ENCODE measurements at regions not wholly inside any gene's neighbourhood (a gene's known extent, or its start where the extent isn't known, plus 50 kb on each side); places are given as distances from the start of the nearest gene placed in this dataset.
A peak's percentile ranks its signal among the peaks of the same experiment; 100 is the strongest.

DNA sequence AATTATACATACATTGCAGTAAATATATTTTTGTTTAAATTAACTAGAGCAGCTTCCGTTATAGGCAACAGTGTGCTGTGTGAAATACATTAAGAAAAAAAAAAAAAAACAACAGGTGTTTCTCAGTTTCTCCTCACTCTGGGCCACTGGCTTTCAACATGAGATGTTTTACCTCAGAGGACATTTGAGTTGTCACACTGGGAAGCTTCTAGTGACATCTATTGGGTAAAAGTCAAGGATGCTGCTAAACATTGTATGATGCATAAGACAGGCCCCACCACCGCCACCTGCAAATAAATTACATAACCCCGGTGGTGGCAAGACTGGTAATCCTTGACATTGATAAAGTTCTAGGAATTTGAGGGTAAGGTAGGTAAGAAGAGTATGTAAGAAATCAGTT is 1512.2 kb downstream of the C4orf33 start:
- no peaks in the 10 kb centered on the region for H3K79me2 ChIP-seq (ENCODE audit: control insufficient read depth, insufficient read depth, low read length, unreplicated experiment)
- H3K36me3 ChIP-seq (ENCODE audit: insufficient read depth, low read length) = no peaks in the 10 kb centered on the region
- H3K4me3 ChIP-seq (ENCODE audit: low read depth, low read length) = no peak overlapping the region
- no peak overlapping the region for H2AFZ ChIP-seq (ENCODE audit: low read length, unreplicated experiment)
- no peaks in the 10 kb centered on the region for H3K27me3 ChIP-seq (ENCODE audit: insufficient read depth, low read length)
- no peaks in the 10 kb centered on the region for H3K4me1 ChIP-seq (ENCODE audit: control insufficient read depth, insufficient read depth, low read length, unreplicated experiment)
- H3K27ac ChIP-seq (ENCODE audit: low read depth, low read length) = no peak overlapping the region

DNA sequence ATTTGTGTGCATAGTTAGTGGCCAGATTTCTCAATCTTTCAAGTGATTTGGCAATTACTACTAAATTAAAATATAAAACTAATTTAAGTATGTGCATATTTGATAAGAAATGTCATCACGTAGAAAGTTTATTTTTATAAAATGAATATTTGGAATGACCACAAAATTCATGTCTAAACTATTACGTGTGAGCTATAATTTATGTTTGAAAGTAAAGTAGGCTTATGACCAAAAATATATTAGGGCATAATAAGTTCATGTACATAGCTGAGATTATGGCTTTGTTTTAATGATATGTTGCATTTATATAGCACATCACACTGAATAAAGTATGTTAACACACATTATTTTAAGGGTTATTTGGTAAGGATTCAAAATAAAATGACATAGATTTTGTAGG is 1532.6 kb downstream of the C4orf33 start:
- H3K36me3 ChIP-seq (ENCODE audit: insufficient read depth, low read length) = no peaks in the 10 kb centered on the region
- no peaks in the 10 kb centered on the region for H3K27me3 ChIP-seq (ENCODE audit: insufficient read depth, low read length)
- H3K4me3 ChIP-seq (ENCODE audit: low read depth, low read length) = no peak overlapping the region
- H3K27ac ChIP-seq (ENCODE audit: low read depth, low read length) = no peak overlapping the region
- no peaks in the 10 kb centered on the region for H3K4me1 ChIP-seq (ENCODE audit: control insufficient read depth, insufficient read depth, low read length, unreplicated experiment)
- no peak overlapping the region for H2AFZ ChIP-seq (ENCODE audit: low read length, unreplicated experiment)
- H3K79me2 ChIP-seq (ENCODE audit: control insufficient read depth, insufficient read depth, low read length, unreplicated experiment) = no peaks in the 10 kb centered on the region

DNA sequence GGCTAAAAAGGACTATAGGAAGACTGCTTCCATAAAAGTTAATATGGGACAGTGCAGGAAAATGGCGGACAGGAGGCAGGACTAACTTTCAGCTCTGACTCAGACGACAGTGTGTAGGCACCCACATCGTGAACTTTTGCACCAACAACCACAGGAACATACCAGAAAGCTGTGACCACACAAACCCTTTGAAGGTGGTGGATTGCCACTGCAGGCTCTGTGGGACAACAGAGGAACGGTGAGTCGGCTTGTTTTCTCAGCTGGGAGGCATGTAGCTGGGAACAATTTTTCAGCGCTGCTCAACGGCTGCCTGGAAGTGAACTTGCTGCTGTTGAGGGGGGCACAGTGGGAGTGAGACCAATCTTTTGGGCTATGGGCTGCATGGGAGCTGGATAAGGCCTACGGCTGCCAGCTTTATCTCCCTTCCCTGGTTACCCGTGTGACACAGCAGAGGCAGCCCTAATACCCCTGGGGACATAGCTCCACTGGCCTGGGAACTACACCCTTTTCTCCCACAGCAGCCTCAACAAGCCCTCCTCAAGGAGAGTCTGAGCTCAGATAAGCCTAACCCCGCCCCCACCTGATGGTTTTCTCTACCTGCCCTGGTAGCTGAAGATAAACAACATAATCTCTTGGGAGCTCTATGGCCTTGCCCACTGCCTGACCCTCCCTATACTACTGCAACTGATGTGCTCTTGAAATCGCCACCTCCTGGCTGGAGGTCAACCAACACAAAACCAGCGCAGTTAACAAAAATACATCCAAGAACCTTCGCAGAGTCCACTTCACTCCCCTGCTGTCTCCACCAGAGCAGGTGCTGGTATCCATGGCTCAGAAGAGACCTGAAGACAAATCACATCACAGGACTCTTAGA is 1537.0 kb downstream of the C4orf33 start:
- H3K36me3 ChIP-seq (ENCODE audit: insufficient read depth, low read length) = no peaks in the 10 kb centered on the region
- no peaks in the 10 kb centered on the region for H3K27me3 ChIP-seq (ENCODE audit: insufficient read depth, low read length)
- H3K4me3 ChIP-seq (ENCODE audit: low read depth, low read length) = no peak overlapping the region
- H2AFZ ChIP-seq (ENCODE audit: low read length, unreplicated experiment) = no peak overlapping the region
- no peaks in the 10 kb centered on the region for H3K79me2 ChIP-seq (ENCODE audit: control insufficient read depth, insufficient read depth, low read length, unreplicated experiment)
- H3K27ac ChIP-seq (ENCODE audit: low read depth, low read length) = no peak overlapping the region
- no peaks in the 10 kb centered on the region for H3K4me1 ChIP-seq (ENCODE audit: control insufficient read depth, insufficient read depth, low read length, unreplicated experiment)

DNA sequence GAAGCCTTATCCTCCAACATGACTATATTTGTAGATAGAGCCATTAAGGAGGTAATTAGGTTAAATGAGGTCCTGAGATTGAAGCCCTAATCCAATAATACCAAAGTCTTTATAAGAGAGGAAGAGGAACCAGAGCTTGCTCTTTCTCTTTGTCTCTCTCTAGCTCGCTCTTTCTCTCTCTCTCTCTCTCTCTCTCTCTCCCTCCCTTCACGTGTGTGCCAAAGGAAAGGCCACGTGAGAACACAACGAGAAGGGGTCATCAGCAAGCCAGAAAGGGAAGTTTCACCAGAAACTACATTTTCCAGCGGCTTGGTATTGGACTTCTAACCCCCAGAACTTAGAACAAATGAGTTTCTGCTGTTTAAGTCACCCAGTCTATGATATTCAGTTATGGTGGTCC is 1540.5 kb downstream of the C4orf33 start:
- peak overlapping the region; percentile 40 for H2AFZ ChIP-seq (ENCODE audit: low read length, unreplicated experiment)
- no peak overlapping the region for H3K4me3 ChIP-seq (ENCODE audit: low read depth, low read length)
- no peaks in the 10 kb centered on the region for H3K4me1 ChIP-seq (ENCODE audit: control insufficient read depth, insufficient read depth, low read length, unreplicated experiment)
- H3K27ac ChIP-seq (ENCODE audit: low read depth, low read length) = no peak overlapping the region
- no peaks in the 10 kb centered on the region for H3K27me3 ChIP-seq (ENCODE audit: insufficient read depth, low read length)
- no peaks in the 10 kb centered on the region for H3K36me3 ChIP-seq (ENCODE audit: insufficient read depth, low read length)
- H3K79me2 ChIP-seq (ENCODE audit: control insufficient read depth, insufficient read depth, low read length, unreplicated experiment) = no peaks in the 10 kb centered on the region

DNA sequence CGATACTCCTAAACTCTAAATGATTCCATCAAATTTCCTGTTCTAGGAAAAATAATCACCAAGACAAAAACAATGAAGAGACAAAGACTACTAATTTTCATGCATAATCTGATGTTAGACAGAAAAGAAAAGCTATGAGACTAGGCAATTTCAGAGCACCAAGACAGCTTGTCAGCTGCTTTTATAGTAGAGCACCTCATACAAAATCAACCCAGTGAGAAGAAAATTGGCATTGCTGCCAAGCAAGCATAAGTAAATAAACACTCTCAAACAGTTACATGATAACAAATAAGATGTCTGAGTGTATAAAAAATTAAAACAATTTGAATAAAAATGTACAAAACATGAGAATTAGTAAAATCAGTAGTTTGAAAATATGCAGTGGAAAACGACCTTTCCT is 1544.6 kb downstream of the C4orf33 start:
- Histone ChIP-seq H3K27ac (ENCODE audit: low read depth, low read length) (no peak overlapping the region), H2AFZ (ENCODE audit: low read length, unreplicated experiment) (no peak overlapping the region), H3K79me2 (ENCODE audit: control insufficient read depth, insufficient read depth, low read length, unreplicated experiment) (no peaks in the 10 kb centered on the region), H3K27me3 (ENCODE audit: insufficient read depth, low read length) (no peaks in the 10 kb centered on the region), H3K4me3 (ENCODE audit: low read depth, low read length) (no peak overlapping the region), H3K4me1 (ENCODE audit: control insufficient read depth, insufficient read depth, low read length, unreplicated experiment) (no peaks in the 10 kb centered on the region), H3K36me3 (ENCODE audit: insufficient read depth, low read length) (no peaks in the 10 kb centered on the region)

DNA sequence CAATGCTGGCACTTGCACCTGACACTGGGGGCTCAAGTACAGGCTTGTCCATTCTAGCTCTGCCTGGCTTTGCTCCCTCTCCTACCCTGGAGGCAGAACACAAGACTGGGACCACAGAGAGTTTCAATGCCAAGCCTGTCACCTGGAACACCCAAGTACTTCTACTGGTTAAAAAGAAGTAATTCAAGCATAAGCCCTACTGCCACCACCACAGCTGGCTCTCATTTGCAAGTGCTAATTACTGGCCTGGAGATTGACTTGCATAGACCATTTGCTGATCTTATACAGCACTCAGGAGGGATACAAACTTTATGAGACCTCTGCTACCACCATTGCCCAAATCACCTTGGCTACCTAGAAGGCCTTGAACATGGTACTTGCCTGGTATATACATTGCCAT is 1550.9 kb downstream of the C4orf33 start:
- Histone ChIP-seq H2AFZ (ENCODE audit: low read length, unreplicated experiment) (no peak overlapping the region), H3K27ac (ENCODE audit: low read depth, low read length) (no peak overlapping the region), H3K27me3 (ENCODE audit: insufficient read depth, low read length) (peaks cover 25% of the 10 kb centered on the region), H3K4me3 (ENCODE audit: low read depth, low read length) (no peak overlapping the region), H3K4me1 (ENCODE audit: control insufficient read depth, insufficient read depth, low read length, unreplicated experiment) (no peaks in the 10 kb centered on the region), H3K36me3 (ENCODE audit: insufficient read depth, low read length) (no peaks in the 10 kb centered on the region), H3K79me2 (ENCODE audit: control insufficient read depth, insufficient read depth, low read length, unreplicated experiment) (no peaks in the 10 kb centered on the region)

DNA sequence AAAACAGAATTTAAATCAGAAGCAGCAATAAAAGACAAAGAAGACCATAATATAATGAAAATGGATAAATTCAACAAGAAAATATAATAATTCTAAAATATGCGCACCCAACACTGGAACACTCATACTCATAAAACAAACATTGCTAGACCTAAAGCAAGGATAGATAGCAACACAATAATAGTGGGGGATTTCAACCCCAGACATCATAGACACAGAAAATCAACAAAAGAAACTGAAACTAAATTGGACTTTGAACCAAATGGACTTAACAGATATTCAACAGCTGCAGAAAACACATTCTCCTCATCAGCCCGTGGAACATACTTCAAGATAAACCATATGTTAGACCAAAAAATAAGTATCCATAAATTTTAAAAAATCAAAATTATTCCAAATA is 1552.6 kb downstream of the C4orf33 start:
- Histone ChIP-seq H2AFZ (ENCODE audit: low read length, unreplicated experiment) (no peak overlapping the region), H3K79me2 (ENCODE audit: control insufficient read depth, insufficient read depth, low read length, unreplicated experiment) (no peaks in the 10 kb centered on the region), H3K4me1 (ENCODE audit: control insufficient read depth, insufficient read depth, low read length, unreplicated experiment) (no peaks in the 10 kb centered on the region), H3K27me3 (ENCODE audit: insufficient read depth, low read length) (peaks cover 25% of the 10 kb centered on the region), H3K27ac (ENCODE audit: low read depth, low read length) (no peak overlapping the region), H3K4me3 (ENCODE audit: low read depth, low read length) (peak overlapping the region; percentile 59), H3K36me3 (ENCODE audit: insufficient read depth, low read length) (no peaks in the 10 kb centered on the region)

DNA sequence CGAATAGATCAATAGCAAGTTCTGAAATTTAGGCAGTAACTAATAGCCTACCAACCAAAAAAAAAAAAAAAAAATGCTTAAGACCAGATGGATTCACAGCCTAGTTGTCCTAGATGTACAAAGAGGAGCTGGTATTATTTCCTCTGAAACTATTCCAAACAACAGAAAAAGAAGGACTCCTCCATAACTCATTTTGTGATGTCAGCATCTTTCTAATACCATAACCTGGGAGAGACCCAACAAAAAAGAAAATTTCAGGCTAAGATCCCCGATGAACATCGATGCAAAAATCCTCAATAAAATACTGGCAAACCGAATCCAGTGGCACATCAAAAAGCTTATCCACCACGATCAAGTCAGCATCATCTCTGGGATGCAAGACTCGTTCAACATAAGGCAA is 1557.9 kb downstream of the C4orf33 start:
- H3K27ac ChIP-seq (ENCODE audit: low read depth, low read length) = no peak overlapping the region
- H3K27me3 ChIP-seq (ENCODE audit: insufficient read depth, low read length) = peaks cover 25% of the 10 kb centered on the region
- H3K4me3 ChIP-seq (ENCODE audit: low read depth, low read length) = no peak overlapping the region
- H2AFZ ChIP-seq (ENCODE audit: low read length, unreplicated experiment) = no peak overlapping the region
- H3K79me2 ChIP-seq (ENCODE audit: control insufficient read depth, insufficient read depth, low read length, unreplicated experiment) = no peaks in the 10 kb centered on the region
- no peaks in the 10 kb centered on the region for H3K4me1 ChIP-seq (ENCODE audit: control insufficient read depth, insufficient read depth, low read length, unreplicated experiment)
- H3K36me3 ChIP-seq (ENCODE audit: insufficient read depth, low read length) = no peaks in the 10 kb centered on the region

DNA sequence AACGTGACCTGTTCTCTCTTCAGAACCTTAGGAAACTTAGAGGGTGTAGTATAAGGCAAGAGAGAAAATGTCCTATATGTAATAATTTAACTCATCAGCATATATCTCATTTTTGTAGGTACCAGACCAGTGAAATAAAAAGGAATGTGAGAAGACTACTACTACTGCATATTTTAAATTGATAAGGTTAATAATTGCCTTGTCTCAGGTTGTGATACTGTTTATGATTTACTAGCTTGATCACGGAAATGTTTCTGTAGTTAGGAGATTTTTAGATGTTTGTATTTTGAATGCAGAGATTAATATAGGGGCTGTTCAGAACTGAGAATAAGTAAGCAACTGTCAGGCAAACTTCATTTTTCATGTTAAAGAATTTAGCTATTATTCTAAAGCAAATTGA is 1563.4 kb downstream of the C4orf33 start:
- no peak overlapping the region for H2AFZ ChIP-seq (ENCODE audit: low read length, unreplicated experiment)
- H3K4me3 ChIP-seq (ENCODE audit: low read depth, low read length) = no peak overlapping the region
- H3K36me3 ChIP-seq (ENCODE audit: insufficient read depth, low read length) = no peaks in the 10 kb centered on the region
- H3K4me1 ChIP-seq (ENCODE audit: control insufficient read depth, insufficient read depth, low read length, unreplicated experiment) = no peaks in the 10 kb centered on the region
- H3K27me3 ChIP-seq (ENCODE audit: insufficient read depth, low read length) = no peaks in the 10 kb centered on the region
- H3K27ac ChIP-seq (ENCODE audit: low read depth, low read length) = no peak overlapping the region
- no peaks in the 10 kb centered on the region for H3K79me2 ChIP-seq (ENCODE audit: control insufficient read depth, insufficient read depth, low read length, unreplicated experiment)

DNA sequence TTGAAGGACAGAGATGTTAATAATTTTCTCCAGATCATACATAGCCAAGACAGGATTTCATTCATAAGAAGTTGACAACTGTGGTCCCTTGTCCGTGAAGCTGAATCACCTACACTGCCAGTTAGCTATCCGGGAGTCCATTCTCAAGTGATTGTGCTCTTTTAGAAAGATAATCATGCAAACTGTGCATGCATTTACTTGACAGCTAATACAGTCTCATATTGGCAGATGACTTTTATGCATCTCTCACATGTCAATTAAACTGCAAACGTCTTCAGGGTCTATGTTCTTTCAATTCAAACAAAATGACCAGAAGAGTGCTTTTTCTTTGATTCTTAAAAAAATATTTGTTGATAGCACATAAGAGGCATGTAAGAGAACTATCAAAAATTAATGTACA is 1572.9 kb downstream of the C4orf33 start:
- Histone ChIP-seq H3K4me3 (ENCODE audit: low read depth, low read length) (no peak overlapping the region), H2AFZ (ENCODE audit: low read length, unreplicated experiment) (no peak overlapping the region), H3K79me2 (ENCODE audit: control insufficient read depth, insufficient read depth, low read length, unreplicated experiment) (no peaks in the 10 kb centered on the region), H3K27me3 (ENCODE audit: insufficient read depth, low read length) (no peaks in the 10 kb centered on the region; the same call in none of the 2 replicates), H3K36me3 (ENCODE audit: insufficient read depth, low read length) (no peaks in the 10 kb centered on the region), H3K4me1 (ENCODE audit: control insufficient read depth, insufficient read depth, low read length, unreplicated experiment) (no peaks in the 10 kb centered on the region), H3K27ac (ENCODE audit: low read depth, low read length) (no peak overlapping the region)

DNA sequence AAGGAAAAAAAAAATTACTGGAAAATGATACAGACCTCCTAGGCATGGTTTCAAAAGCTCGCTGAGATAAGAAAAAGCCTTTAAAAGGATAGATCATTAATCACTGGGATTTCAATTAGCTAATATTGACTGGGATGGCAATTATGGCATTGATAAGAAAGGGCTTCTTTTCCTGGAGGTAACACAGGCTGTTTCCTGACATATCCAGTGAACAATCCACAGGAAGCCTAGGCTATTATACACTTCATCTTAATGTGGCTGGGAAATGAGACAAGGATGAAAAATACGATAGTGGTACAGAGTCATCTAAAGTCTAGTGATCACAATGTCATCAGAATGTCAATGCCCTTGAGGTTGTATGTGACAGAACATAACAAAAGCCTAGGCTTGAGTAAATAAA is 1579.3 kb downstream of the C4orf33 start:
- Histone ChIP-seq H3K4me3 (ENCODE audit: low read depth, low read length) (no peak overlapping the region), H3K36me3 (ENCODE audit: insufficient read depth, low read length) (no peaks in the 10 kb centered on the region), H2AFZ (ENCODE audit: low read length, unreplicated experiment) (peak overlapping the region; percentile 14), H3K27ac (ENCODE audit: low read depth, low read length) (no peak overlapping the region), H3K27me3 (ENCODE audit: insufficient read depth, low read length) (no peaks in the 10 kb centered on the region; the same call in none of the 2 replicates), H3K4me1 (ENCODE audit: control insufficient read depth, insufficient read depth, low read length, unreplicated experiment) (no peaks in the 10 kb centered on the region), H3K79me2 (ENCODE audit: control insufficient read depth, insufficient read depth, low read length, unreplicated experiment) (no peaks in the 10 kb centered on the region)

Measured in ACC112 (cell line).